HS-5 (cell line): ENCODE measurements at regions not wholly inside any gene's neighbourhood (a gene's known extent, or its start where the extent isn't known, plus 50 kb on each side); places are given as distances from the start of the nearest gene placed in this dataset.

Experiments
- DNase-seq: peaks from one replicate; pipeline ENCODE4 v3.0.0-alpha.2; 2012; ENCODE audit warnings: low read depth

DNA sequence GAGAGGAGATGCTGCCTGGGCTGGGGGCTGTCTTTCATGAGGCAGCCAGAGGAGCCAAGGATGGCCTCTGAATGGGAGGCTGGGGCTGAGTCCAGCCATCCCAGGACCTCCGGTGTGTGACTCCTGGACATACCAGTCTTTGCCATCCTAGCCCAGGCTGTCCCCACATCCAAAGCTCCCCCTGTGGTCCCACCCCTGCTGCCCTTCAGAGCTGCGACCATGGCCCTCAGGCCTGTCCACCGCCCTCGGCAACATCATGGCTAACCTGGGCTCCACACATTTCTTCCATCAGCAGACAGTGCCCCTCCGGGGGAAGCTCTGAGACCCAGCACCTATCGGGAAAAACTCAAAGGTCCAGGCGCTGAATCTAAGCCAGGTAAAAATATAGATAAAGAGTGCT is 324.4 kb downstream of the MN1 start:
- no peak for DNase-seq

DNA sequence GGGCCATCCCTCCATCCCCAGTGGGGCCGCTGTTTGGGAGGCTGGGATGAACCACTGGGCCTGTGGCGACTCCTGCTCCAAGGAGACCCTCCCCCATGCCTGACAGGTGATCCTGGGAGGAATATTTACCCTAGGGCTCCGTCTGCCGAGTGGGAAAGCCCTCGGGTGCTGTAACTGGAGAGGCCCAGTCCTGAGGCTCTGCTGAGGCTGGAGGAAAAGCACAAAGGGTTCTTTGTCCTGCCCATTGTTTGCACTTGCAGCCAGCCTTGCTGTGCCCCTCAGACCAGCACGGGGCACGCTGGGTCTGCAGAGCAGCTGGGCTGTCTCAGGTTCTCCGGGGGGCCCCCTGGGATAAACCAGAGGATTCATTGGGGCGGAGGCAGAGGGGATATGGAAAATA is 321.1 kb downstream of the MN1 start:
- no peak for DNase-seq

DNA sequence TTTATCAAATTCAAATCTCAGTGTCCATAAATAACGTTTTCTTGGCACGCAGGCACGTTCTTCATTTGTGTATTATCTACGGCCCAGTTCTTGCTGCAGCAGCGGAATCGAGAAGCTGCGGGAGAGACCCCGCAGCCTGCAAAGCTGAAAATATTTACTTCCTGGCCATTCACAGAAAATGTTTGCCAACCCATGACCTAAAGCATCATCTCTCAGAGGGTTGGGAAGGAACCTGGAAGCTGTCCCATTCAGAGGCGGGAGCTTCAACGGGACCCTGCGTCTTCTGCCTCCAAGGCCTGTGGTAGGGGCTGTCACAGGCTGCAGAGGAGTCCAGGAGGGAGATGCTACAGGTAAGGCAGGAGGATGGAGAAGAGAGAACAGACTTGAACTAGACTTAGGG is 319.2 kb downstream of the MN1 start:
- no peak for DNase-seq

GRCh38 chr22:27483095-27483785 is 318.3 kb downstream of the MN1 start:
- DNase-seq: no peak

GRCh38 chr22:27485842-27486241 is 315.7 kb downstream of the MN1 start:
- no peak for DNase-seq

GRCh38 chr22:27487600-27488452 is 313.7 kb downstream of the MN1 start:
- no peak for DNase-seq

DNA sequence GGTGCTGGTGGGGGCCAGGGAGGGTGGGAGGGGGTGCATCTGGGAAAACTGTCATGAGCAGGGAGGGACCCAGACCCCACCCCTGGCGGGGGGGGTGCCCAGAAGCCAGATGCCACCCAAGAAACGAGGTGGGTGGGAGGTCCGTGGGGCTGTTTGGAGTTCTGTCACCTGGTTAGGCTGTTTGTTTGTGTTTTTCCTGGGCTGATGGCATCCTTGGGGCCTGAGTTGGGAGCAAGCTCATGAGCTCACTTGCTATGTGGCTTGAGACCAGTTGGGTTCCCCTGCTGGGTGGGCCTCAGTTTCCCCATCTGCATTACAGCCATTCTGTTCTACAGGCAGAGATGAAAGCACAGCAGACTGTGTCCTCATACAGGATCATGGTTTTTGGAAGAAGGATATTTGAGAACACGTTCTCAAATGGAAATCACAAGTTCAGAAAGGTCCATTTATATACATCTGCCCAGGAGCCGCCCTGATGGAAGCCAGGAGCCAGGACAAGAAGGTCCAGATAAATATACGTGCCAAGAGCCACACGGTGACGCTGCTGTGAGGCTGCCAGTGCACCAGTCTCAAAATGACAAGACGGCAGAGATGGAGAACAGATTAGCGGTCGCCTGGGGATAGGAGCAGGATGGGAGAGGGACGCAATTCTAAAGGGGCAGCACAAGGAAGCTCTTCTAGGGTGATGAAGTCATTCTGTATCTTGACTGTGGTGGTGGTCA is 312.9 kb downstream of the MN1 start:
- no peak for DNase-seq

- DNase-seq: peak; percentile 25
These were observed 312.3 kb downstream of the MN1 start for GRCh38 chr22:27489178-27489675.

- no peak for DNase-seq
These were observed 311.5 kb downstream of the MN1 start for GRCh38 chr22:27490080-27490479.

DNA sequence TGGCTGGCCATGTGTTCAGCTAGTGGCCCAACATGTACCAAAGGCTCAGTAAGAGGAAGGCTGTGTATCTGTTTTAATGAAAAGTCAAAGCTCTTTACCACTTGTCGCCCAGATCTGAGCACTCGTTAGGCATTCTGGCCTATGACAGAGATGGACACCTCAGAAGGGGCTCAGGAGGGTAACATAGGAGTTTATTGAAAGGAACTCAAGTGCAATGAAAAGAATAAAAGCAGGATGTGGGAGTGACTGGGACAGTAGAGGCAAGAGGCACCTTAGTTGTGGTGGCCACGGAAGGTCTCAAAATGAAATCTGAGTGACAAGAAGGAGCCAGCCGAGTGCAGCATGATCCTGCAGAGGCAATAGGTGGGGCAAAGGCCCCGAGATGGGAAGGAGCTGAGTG is 309.7 kb downstream of the MN1 start:
- no peak for DNase-seq

DNA sequence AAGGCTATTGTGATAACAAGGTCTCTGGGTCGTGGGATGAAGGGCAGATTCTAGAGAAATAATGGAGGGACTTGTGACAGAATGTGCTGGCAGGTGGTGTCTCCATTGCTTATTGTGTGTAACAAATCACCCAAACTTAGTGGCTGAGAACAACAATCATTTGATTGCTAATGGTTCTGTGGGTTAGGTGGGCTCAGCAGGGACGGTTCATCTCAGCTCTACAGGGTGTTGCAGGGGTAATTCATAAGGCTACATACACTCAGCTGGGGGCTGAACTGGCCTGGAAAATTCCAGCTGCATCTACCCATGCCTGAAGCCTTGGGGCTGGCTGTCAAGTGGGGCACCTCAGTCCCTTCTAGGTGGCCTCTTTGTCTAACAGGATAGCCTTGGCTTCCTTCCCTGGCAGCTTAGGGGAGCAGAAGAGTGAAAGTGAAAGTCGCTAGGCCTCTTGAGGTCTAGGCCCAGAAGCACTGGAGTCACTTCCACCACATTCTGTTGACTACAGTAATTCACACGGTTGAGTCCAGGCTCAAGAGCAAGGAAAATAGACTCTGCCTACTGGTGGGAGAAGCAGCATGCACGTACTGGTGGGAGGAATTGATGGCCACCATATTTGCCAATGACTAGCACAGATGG is 308.9 kb downstream of the MN1 start:
- DNase-seq: no peak

- DNase-seq: no peak
These were observed 307.8 kb downstream of the MN1 start for GRCh38 chr22:27493796-27494195.

DNA sequence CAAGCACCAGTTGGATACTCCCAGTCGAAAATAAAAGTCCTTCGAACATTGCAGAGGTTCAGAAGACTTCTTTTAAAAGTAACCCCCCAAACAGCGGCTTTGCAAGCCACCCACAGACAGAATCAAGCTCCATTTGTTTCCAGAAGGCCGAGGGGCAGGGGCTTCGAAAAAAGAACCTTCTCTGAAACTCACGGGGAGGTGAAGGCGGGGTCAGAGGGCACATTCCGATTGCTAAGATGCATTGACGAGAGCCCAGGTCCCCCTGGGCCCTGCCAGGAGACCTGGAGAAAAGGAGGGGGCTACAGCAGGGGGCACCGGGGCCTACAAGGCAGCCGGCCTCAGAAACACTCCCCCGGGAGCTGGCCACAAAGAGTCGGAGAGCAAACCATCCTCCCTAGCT is 306.8 kb downstream of the MN1 start:
- DNase-seq: no peak

- DNase-seq: no peak
These were observed 306.2 kb downstream of the MN1 start for GRCh38 chr22:27495325-27495724.

DNA sequence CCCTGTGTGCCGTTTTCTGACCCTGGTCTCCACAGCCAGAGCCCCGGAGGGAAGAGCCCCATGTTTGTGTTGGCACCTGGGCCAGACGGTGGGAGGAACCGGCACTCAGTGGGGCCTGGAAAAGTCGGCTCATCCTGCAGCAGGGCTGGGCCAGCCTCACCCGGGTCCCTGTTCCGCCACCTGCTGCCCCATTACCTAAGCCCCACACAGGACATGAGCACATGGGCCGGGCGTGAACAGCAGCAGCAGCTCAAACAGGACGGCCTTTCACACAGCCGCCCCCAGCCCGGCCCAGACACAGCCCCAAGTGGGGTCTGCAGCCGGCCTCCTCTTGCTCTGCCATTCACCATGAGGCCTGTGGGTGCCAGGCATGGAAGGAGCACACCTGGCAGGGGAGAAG is 302.4 kb downstream of the MN1 start:
- DNase-seq: no peak

- DNase-seq: no peak
These were observed 300.2 kb downstream of the MN1 start for GRCh38 chr22:27501191-27501936.

GRCh38 chr22:27502327-27502726 is 299.2 kb downstream of the MN1 start:
- no peak for DNase-seq

- no peak for DNase-seq
These were observed 296.9 kb downstream of the MN1 start for GRCh38 chr22:27504360-27505253.

DNA sequence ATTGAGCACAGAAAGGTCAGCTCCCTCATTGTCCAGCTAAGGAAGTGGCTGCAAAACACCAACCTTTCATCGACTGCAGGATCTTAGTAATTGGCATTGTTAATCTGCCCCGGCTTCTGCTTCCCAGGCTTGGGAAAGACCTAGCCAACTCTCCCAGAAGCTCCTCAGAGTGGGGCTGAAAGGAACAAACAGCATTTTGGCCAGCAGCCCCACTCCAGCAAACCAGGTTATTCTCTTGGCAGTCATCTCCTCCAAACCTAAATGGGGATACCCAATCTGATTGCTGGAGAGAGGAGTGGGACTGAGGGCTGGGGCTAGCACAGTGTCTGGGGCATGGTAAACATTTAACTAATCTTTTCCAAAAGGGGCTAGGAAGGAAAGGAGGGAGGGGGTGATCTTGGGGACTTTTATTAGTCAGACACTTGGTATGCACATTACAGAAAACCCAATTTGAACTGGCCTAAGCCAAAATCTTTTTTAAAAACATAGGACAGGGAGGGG is 294.4 kb downstream of the MN1 start:
- no peak for DNase-seq

DNA sequence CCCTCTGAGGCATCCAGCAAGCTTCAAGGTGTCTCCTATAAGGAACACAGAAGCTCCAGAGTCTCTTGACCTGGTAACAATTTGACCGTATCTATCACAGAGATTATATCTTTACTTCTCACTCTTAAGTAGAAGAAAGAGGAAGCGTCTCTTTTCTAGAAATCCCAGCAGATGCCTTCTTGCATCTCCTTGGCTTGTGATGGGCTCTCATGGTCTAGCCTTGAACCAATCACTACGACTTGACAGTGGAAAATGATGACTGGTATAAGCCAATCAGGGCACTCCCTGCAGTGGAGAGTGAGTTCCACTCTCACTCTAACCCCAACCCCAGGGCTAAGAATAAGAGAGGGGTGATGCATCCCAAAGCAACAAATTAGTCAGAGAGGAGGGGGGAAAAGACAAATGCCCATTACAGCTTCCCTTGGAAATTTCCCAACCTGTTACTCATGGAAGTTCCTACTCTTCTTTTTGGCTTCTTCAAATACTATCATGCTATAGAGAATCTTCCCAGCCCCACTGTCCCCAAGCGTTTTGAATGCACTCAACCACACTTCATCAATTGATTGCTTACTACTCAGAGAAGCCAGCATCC is 293.5 kb downstream of the MN1 start:
- DNase-seq: no peak
